ENCODE measurements at regions not wholly inside any gene's neighbourhood (a gene's known extent, or its start where the extent isn't known, plus 50 kb on each side); places are given as distances from the start of the nearest gene placed in this dataset.

- no peak for TF ChIP-seq POLR2A (IDR thresholded peaks at IDR 0.05; ENCODE audit: low read length)
- TF ChIP-seq GATA1 (IDR thresholded peaks at IDR 0.05; ENCODE audit: low read depth, low read length) = no peak
These were observed 133.7 kb upstream of the NAMPT start for GRCh38 chr7:106418526-106418925.

Measured in erythroblast (primary cell).